ENCODE measurements at regions not wholly inside any gene's neighbourhood (a gene's known extent, or its start where the extent isn't known, plus 50 kb on each side); places are given as distances from the start of the nearest gene placed in this dataset.
"Not testable (repeated sequence)": the region's sequence is repeated elsewhere in the genome, so short reads cannot be mapped to it uniquely, and the experiment has no call there.

GRCh38 chrX:45689971-45690370 lies 489.3 kb upstream of the DIPK2B start:
- no peak for DNase-seq (ENCODE audit: low read depth, low spot score)

DNA sequence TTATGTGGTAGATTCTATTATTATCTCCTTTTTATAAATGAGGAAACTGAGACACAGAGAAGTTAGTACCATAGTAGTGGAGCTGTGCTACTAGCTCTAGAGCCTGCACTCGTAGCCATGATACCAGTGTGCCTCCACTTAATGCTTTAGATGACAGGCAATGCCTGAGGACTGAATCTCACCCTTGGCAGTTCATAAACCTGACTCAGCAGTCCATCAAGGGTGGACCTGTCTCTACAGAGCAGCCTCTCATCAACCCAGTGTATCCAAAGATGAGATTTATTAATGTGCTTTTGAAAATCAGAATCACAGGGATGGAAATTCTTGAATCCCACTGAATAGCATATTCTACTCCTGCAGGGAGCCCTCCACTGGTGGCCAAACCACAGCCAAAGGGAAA lies 483.2 kb upstream of the DIPK2B start:
- DNase-seq (ENCODE audit: low read depth, low spot score) = no peak

DNA sequence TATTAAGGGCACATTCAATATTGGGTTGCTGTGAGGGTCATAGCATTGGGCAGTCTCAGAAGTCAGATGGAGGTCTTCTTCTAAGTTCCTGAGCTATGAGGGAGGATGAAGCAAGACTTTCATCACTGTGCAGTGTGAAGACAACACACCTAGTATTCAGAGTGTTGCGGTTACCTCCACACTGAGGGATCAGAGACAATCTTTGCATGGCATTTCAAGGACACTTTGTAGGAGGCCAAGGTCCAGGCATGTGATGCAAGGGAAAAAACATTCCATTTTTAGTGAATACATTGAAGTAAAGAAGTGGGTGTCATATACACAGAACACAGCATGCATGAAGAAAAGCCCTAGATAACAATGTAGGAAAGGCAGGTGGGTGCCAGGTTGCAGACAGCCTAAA lies 481.2 kb upstream of the DIPK2B start:
- no peak for DNase-seq (ENCODE audit: low read depth, low spot score)

DNA sequence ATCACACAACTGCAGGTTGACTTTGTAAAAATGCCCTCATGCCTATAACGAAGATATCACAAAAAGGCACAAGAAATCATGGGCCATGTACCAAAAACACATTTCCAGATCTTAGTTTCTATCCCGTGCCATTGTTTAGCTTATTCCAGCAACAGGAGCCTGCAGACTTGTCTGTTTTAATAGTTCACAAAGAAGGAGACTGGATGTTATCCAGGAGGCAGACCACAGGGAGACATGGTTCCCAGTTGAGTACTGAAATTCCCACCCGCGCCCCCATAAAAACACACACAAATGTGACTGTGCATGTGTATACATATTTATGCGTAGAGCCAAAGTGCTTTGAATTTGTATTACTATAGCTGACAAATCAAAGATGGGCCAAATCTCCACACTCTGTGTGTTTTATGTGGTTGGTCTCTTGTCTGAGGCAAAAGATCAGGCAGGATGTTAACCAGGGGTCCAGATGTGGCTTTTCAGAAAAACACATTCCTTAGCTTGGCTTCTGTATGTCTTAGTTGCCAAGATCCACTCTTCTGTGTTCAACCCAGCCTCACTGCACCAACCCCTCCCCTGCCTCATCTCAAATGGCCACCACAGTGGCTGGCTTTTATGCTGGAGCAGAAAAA lies 469.2 kb upstream of the DIPK2B start:
- no peak for DNase-seq (ENCODE audit: low read depth, low spot score)

DNA sequence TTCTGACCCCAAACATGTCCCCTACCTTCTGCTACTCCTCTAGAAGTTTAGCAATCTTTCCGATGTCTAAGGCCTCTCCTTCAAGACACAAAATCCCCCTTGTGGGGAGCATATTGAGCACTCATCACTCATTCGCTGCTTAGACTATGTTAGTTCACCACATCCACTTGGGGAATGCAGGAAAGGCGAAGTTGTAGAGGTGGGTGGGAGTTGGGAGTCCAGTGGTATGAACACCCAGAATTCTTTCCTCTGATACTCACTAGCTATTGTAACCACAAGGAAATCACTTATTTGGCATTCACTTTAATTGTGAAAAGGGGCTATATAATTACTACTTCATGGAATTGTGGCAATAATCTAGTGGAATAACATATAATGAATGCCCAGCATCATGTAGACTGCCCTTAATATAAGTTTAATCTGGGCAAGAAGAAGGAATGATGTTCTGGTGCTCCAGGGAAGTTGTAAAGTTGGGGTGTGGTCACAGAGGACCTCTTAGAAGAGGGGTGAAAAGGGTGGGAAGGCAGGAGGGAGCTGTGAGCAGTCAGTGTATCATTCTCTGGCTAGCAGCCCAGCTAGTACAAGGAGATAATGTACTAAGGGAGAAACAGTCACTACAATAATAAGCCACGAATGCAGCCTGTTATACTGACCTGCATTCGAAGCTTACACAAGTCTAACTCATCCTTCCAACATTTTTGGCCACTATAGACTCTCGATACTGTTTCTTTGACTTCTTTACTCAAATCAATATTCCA lies 468.2 kb upstream of the DIPK2B start:
- no peak for DNase-seq (ENCODE audit: low read depth, low spot score)

- DNase-seq (ENCODE audit: low read depth, low spot score) = no peak
These were observed 467.0 kb upstream of the DIPK2B start for GRCh38 chrX:45667666-45668065.

DNA sequence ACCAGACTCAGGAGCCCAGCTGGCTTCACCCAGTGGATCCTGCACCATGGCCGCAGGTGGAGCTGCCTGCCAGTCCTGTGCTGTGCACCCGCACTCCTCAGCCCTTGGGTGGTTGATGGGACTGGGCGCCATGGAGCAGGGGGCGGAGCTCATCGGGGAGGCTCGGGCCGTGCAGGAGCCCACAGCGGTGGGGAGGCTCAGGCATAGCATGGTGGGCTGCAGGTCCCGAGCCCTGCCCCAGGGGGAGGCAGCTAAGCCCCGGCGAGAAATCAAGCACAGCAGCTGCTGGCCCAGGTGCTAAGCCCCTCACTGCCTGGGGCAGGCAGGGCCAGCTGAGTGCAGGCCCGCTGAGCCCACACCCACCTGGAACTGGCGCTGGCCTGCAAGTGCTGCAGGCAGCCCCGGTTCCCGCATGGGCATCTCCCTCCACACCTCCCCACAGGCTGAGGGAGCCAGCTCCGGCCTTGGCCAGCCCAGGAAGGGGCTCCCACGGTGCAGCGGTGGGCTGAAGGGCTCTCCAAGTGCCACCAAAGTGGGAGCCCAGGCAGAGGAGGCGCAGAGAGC lies 464.1 kb upstream of the DIPK2B start:
- DNase-seq (ENCODE audit: low read depth, low spot score) = no peak

DNA sequence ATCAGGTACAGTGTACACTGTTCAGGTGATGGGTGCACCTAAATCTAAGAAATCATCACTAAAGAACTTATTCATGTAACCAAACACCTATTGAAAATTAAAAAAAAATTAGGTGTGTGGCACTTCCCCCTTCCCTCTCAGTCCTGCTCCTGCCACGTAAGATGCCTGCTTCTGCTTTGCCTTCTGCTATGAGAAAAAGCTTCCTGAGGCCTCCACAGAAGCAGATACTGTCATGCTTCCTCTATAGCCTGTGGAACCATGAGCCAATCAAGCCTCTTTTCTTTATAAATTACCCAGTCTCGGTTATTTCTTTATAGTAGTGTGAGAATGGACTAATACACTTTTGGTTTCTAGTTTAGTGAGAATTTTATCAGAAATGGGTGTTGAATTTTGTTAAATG lies 459.8 kb upstream of the DIPK2B start:
- DNase-seq (ENCODE audit: low read depth, low spot score) = no peak

GRCh38 chrX:45633419-45633818 lies 432.7 kb upstream of the DIPK2B start:
- DNase-seq (ENCODE audit: low read depth, low spot score) = no peak

GRCh38 chrX:45632506-45632905 lies 431.8 kb upstream of the DIPK2B start:
- DNase-seq (ENCODE audit: low read depth, low spot score) = no peak

GRCh38 chrX:45630078-45630477 lies 429.4 kb upstream of the DIPK2B start:
- no peak for DNase-seq (ENCODE audit: low read depth, low spot score)

DNA sequence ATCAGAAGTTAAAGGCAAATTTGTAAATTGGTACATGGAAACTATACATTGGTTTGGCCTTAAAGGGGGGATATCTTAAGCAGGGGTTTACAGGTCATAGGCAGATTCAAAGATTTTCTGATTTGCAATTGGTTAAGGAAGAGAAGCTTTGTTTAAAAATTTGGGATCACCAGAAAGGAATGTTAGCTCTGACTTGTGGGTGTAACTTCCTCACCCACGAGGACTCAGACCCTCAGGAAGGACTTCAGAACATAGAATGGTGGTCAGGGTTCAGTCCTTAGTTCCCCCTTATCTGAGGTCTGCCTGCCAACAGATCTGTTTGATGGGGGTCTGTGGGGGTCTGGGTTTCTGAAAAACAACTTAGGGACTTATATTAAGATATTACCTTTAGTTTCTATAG lies 427.4 kb upstream of the DIPK2B start:
- DNase-seq (ENCODE audit: low read depth, low spot score) = no peak

- peak; percentile 24 for DNase-seq (ENCODE audit: low read depth, low spot score)
These were observed 422.6 kb upstream of the DIPK2B start for GRCh38 chrX:45623266-45623665.

GRCh38 chrX:45622538-45622937 lies 421.9 kb upstream of the DIPK2B start:
- no peak for DNase-seq (ENCODE audit: low read depth, low spot score)

- DNase-seq (ENCODE audit: low read depth, low spot score) = no peak
These were observed 421.4 kb upstream of the DIPK2B start for GRCh38 chrX:45622042-45622423.

- no peak for DNase-seq (ENCODE audit: low read depth, low spot score)
These were observed 420.8 kb upstream of the DIPK2B start for GRCh38 chrX:45621376-45622041.

DNA sequence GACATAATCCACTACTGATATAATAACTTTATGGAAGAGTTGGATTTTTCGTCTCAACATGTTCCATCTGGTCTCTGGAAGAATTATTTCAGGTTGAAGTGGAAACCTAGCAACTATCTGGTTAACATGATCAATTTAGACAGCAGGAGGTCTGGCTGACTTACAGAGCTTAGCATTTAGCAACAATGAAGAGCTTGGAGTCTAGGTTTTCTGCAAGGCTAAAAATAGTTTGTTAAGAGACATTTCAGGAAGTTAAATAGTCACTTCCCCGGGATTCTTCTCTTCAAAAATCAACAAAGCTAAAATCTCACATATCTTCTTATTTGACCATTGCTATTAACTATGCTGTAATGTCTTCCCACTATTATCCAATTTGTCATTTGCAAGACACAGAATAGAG lies 418.6 kb upstream of the DIPK2B start:
- no peak for DNase-seq (ENCODE audit: low read depth, low spot score)

GRCh38 chrX:45615591-45615990 lies 414.9 kb upstream of the DIPK2B start:
- DNase-seq (ENCODE audit: low read depth, low spot score) = not testable (repeated sequence)

- no peak for DNase-seq (ENCODE audit: low read depth, low spot score)
These were observed 414.2 kb upstream of the DIPK2B start for GRCh38 chrX:45614853-45615252.

DNA sequence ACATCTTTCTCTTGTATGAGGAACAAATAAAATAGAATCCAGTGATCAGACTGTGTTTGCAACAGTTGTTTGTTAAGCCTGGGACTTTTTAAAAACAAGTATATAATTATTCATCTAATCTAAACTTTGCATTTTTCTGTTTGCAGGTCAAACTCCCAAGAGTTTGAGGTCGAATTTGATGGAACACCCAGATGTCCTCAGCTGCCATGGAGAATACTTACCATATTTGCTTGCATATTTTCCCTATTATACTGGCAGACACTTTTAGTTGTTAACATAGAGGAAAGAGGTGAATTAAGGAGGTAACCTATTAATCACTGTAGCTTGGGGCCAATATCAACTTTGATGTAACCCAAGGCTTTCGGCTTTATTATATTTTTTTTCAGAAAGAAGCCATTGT lies 401.5 kb upstream of the DIPK2B start:
- DNase-seq (ENCODE audit: low read depth, low spot score) = no peak

- no peak for DNase-seq (ENCODE audit: low read depth, low spot score)
These were observed 400.4 kb upstream of the DIPK2B start for GRCh38 chrX:45601052-45601451.

- no peak for DNase-seq (ENCODE audit: low read depth, low spot score)
These were observed 398.2 kb upstream of the DIPK2B start for GRCh38 chrX:45598861-45599260.

Data from brain pericyte (primary cell).